Activated gamma-delta T cell treated with Interleukin-2 at 50 U/mL for 16 hours (primary cell): ENCODE measurements at regions not wholly inside any gene's neighbourhood (a gene's known extent, or its start where the extent isn't known, plus 50 kb on each side); places are given as distances from the start of the nearest gene placed in this dataset.

Source experiments
- DNase-seq: peaks from one replicate; pipeline ENCODE4 v3.0.0-alpha.2; 2020

GRCh38 chr16:86202760-86203426 is 303.9 kb downstream of the IRF8 start:
- DNase-seq = no peak

GRCh38 chr16:86203557-86204275 is 304.8 kb downstream of the IRF8 start:
- DNase-seq = no peak

GRCh38 chr16:86205521-86206245 is 304.6 kb upstream of the FOXF1 start:
- DNase-seq = no peak

GRCh38 chr16:86207350-86207749 is 303.0 kb upstream of the FOXF1 start:
- no peak for DNase-seq

- no peak for DNase-seq
Observed at GRCh38 chr16:86209202-86209601, 301.1 kb upstream of the FOXF1 start.

GRCh38 chr16:86210403-86211193 is 299.7 kb upstream of the FOXF1 start:
- DNase-seq = no peak

- no peak for DNase-seq
Observed at GRCh38 chr16:86211265-86211664, 299.1 kb upstream of the FOXF1 start.

GRCh38 chr16:86211800-86212199 is 298.5 kb upstream of the FOXF1 start:
- DNase-seq = no peak

GRCh38 chr16:86212706-86213436 is 297.5 kb upstream of the FOXF1 start:
- DNase-seq = no peak

- no peak for DNase-seq
Observed at GRCh38 chr16:86213437-86214205, 296.7 kb upstream of the FOXF1 start.

- DNase-seq = no peak
Observed at GRCh38 chr16:86214326-86215232, 295.7 kb upstream of the FOXF1 start.

GRCh38 chr16:86215233-86215978 is 294.9 kb upstream of the FOXF1 start:
- DNase-seq = no peak

GRCh38 chr16:86215979-86216585 is 294.2 kb upstream of the FOXF1 start:
- no peak for DNase-seq

- no peak for DNase-seq
Observed at GRCh38 chr16:86216591-86216990, 293.7 kb upstream of the FOXF1 start.

- DNase-seq = no peak
Observed at GRCh38 chr16:86217001-86217890, 293.1 kb upstream of the FOXF1 start.

- DNase-seq = no peak
Observed at GRCh38 chr16:86217891-86218270, 292.4 kb upstream of the FOXF1 start.

- no peak for DNase-seq
Observed at GRCh38 chr16:86218479-86219170, 291.7 kb upstream of the FOXF1 start.
